ENCODE measurements at regions not wholly inside any gene's neighbourhood (a gene's known extent, or its start where the extent isn't known, plus 50 kb on each side); places are given as distances from the start of the nearest gene placed in this dataset.
A peak's percentile ranks its signal among the peaks of the same experiment; 100 is the strongest.

DNA sequence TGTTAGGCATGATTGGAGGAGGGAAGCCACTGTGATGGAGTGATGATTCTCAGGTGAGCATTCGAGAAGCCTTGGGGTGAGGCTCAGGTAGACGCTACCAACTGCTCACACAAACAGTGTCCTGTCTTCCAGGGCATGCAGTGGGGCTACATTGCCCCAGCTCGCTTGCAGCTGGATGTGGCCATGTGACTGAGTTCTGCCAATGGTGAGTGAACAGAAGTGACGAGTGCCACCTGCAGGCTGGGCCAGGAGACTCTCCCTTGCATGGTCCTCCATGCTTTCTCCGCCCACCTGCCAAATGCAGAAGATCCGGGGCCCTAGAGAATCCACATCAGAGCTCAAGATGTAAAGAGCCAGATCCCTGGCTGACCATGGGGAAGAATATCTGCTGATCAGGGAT is 195.9 kb downstream of the BCR start:
- peak in 2 of 4 donors; percentile 35 to 36 for TF ChIP-seq CTCF (IDR thresholded peaks at IDR 0.05)
- TF ChIP-seq POLR2A (IDR thresholded peaks at IDR 0.05): no peak

Data from right lobe of liver (tissue), 4 donors.